ENCODE measurements at regions not wholly inside any gene's neighbourhood (a gene's known extent, or its start where the extent isn't known, plus 50 kb on each side); places are given as distances from the start of the nearest gene placed in this dataset.

- TF ChIP-seq CTCF (IDR thresholded peaks at IDR 0.05) (no peak), POLR2A (IDR thresholded peaks at IDR 0.05) (no peak)
Observed at GRCh38 chr20:61119273-61119672, 132.8 kb upstream of the CDH4 start.

Measured in lower leg skin (tissue), 3 donors.